ENCODE measurements at regions not wholly inside any gene's neighbourhood (a gene's known extent, or its start where the extent isn't known, plus 50 kb on each side); places are given as distances from the start of the nearest gene placed in this dataset.

DNA sequence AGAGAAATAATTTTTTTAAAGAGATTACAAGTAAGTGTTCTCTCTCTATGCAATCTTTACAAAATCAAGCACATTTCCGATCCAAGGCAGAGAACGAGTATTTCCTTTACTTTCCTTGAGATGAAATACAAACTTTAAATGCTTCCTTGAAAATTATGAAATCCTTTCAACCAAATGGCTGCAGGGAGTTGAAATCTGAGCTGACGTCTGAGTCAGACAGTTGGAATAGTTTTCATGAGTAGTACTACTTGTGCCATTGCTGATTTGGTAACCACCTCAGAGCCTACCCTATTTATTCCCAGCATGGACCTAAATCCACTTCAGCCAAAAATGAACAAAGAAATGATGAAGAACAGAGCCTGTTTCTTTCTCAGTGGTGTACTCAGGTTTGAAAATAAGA lies 183.6 kb downstream of the GIPC2 start:
- TF ChIP-seq, protein P1, sequence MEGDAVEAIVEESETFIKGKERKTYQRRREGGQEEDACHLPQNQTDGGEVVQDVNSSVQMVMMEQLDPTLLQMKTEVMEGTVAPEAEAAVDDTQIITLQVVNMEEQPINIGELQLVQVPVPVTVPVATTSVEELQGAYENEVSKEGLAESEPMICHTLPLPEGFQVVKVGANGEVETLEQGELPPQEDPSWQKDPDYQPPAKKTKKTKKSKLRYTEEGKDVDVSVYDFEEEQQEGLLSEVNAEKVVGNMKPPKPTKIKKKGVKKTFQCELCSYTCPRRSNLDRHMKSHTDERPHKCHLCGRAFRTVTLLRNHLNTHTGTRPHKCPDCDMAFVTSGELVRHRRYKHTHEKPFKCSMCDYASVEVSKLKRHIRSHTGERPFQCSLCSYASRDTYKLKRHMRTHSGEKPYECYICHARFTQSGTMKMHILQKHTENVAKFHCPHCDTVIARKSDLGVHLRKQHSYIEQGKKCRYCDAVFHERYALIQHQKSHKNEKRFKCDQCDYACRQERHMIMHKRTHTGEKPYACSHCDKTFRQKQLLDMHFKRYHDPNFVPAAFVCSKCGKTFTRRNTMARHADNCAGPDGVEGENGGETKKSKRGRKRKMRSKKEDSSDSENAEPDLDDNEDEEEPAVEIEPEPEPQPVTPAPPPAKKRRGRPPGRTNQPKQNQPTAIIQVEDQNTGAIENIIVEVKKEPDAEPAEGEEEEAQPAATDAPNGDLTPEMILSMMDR (IDR thresholded peaks at IDR 0.05; ENCODE audit: insufficient read depth, low read length, poor library complexity, severe bottlenecking): no peak
- no peak for TF ChIP-seq EZH2phosphoT487 (conservative IDR thresholded peaks at IDR 0.05; ENCODE audit: low read length)
